CD14-positive monocyte (primary cell): ENCODE measurements at regions not wholly inside any gene's neighbourhood (a gene's known extent, or its start where the extent isn't known, plus 50 kb on each side); places are given as distances from the start of the nearest gene placed in this dataset.

Experiments
- DNase-seq, 3 donors: peaks; one replicate each; pipeline ENCODE4 v3.0.0-alpha.2; 2011 to 2022
- H2AFZ ChIP-seq: 2 replicates; pipeline ENCODE4 v1.6.0; 2012; ENCODE audit warnings: mild to moderate bottlenecking, low read depth, low read length, inconsistent platforms; ENCODE audit not compliant: insufficient read depth, poor library complexity, severe bottlenecking
- H3K27ac ChIP-seq, 2 donors: 1 replicate in 1 of 2; 2 replicates in 1 of 2; pipeline ENCODE4 v1.5.1; 2012 to 2013; ENCODE audit warnings: low read length in 2 of 2, control low read depth in 1 of 2, inconsistent platforms in 1 of 2, low read depth in 1 of 2, mild to moderate bottlenecking in 1 of 2
- H3K27me3 ChIP-seq, 2 donors: one replicate each; pipeline versions ENCODE4 v1.6.0 to v1.6.1; 2011 to 2013; ENCODE audit warnings: low read length in 2 of 2; ENCODE audit not compliant: control insufficient read depth in 2 of 2, insufficient read depth in 2 of 2
- H3K36me3 ChIP-seq, 2 donors: replicated peaks in 1 of 2; 1 replicate in 1 of 2; 2 replicates in 1 of 2; pipeline versions ENCODE4 v1.5.1 to v1.6.1; 2012 to 2013; ENCODE audit warnings: low read length in 2 of 2, control low read depth in 1 of 2, inconsistent platforms in 1 of 2, mild to moderate bottlenecking in 1 of 2; ENCODE audit not compliant: insufficient read depth in 2 of 2, control insufficient read depth in 1 of 2
- H3K4me1 ChIP-seq, 2 donors: 1 replicate in 1 of 2; 2 replicates in 1 of 2; pipeline versions ENCODE4 v1.5.1 to v1.6.1; 2012 to 2013; ENCODE audit warnings: low read length in 2 of 2, control low read depth in 1 of 2, inconsistent platforms in 1 of 2, mild to moderate bottlenecking in 1 of 2, moderate library complexity in 1 of 2; ENCODE audit not compliant: insufficient read depth in 2 of 2, control insufficient read depth in 1 of 2
- H3K4me2 ChIP-seq: replicated peaks from 2 replicates; pipeline ENCODE3; 2012; ENCODE audit warnings: low read length, moderate library complexity, mild to moderate bottlenecking; ENCODE audit not compliant: poor library complexity, severe bottlenecking; ENCODE audit errors: extremely low read depth
- H3K4me3 ChIP-seq, 3 experiments: fragments of 200-600 bp in 1 of 3; sonication (generic) in 1 of 3; replicated peaks in 1 of 3; 1 replicate in 2 of 3; 2 replicates in 1 of 3; pipeline ENCODE4 v1.5.1; 2011 to 2013; ENCODE audit warnings: low read length in 3 of 3, mild to moderate bottlenecking in 3 of 3, control low read depth in 2 of 3, low read depth in 2 of 3, inconsistent platforms in 1 of 3, moderate library complexity in 1 of 3
- H3K79me2 ChIP-seq: 2 replicates; pipeline ENCODE4 v1.6.0; 2012; ENCODE audit warnings: mild to moderate bottlenecking, control low read depth, inconsistent platforms, low read length, moderate library complexity; ENCODE audit not compliant: insufficient read depth
- H3K9ac ChIP-seq: 2 replicates; pipeline ENCODE4 v1.6.0; 2017; ENCODE audit warnings: low read length, mild to moderate bottlenecking; ENCODE audit not compliant: insufficient read depth, poor library complexity, severe bottlenecking
- H3K9me3 ChIP-seq, 2 donors: replicated peaks in 1 of 2; 1 replicate in 1 of 2; 2 replicates in 1 of 2; pipeline versions ENCODE4 v1.5.1 to v1.6.1; 2012 to 2013; ENCODE audit warnings: low read length in 2 of 2, control low read depth in 1 of 2; ENCODE audit not compliant: control insufficient read depth in 1 of 2, insufficient read depth in 1 of 2
- H4K20me1 ChIP-seq: 2 replicates; pipeline ENCODE4 v1.6.0; 2012; ENCODE audit warnings: mild to moderate bottlenecking, low read length, control low read depth, moderate library complexity; ENCODE audit not compliant: insufficient read depth
- H3K27ac Mint-ChIP-seq, 7 donors: one replicate each; pipeline ENCODE4 v1.8.0; 2020; ENCODE audit warnings: mild to moderate bottlenecking in 7 of 7, mixed read lengths in 7 of 7, moderate library complexity in 6 of 7, inconsistent platforms in 2 of 7
- H3K27me3 Mint-ChIP-seq, 3 donors: one replicate each; pipeline ENCODE4 v1.8.0; 2021 to 2022; ENCODE audit warnings: low read depth in 3 of 3, mild to moderate bottlenecking in 3 of 3, mixed read lengths in 3 of 3, moderate library complexity in 3 of 3, inconsistent platforms in 1 of 3
- H3K36me3 Mint-ChIP-seq, 2 donors: one replicate each; pipeline ENCODE4 v1.8.0; 2020; ENCODE audit warnings: mixed read lengths in 2 of 2, inconsistent platforms in 1 of 2, mild to moderate bottlenecking in 1 of 2
- H3K4me1 Mint-ChIP-seq: one replicate; pipeline ENCODE4 v1.8.0; 2020; ENCODE audit warnings: mild to moderate bottlenecking, mixed read lengths
- H3K4me3 Mint-ChIP-seq, 2 donors: one replicate each; pipeline ENCODE4 v1.8.0; 2020; ENCODE audit warnings: mild to moderate bottlenecking in 2 of 2, mixed read lengths in 2 of 2, moderate library complexity in 1 of 2
- H3K9me3 Mint-ChIP-seq, 7 donors: one replicate each; pipeline ENCODE4 v1.8.0; 2020 to 2022; ENCODE audit warnings: mixed read lengths in 7 of 7, mild to moderate bottlenecking in 6 of 7, moderate library complexity in 6 of 7, inconsistent platforms in 2 of 7
- WGBS: methylation state at CpG from one replicate; pipeline ENCODE4 v1.1.5; 2013; ENCODE audit warnings: missing lambda C conversion rate; ENCODE audit not compliant: insufficient coverage; 5-methylcytosine and 5-hydroxymethylcytosine counted together
- intact Hi-C, 2 donors: fragments of 100-400 bp; cut with micrococcal nuclease; formaldehyde crosslinking; loops; one replicate each; pipeline versions ENCODE4 v1.15.0 to v1.15.1; 2023
- TF ChIP-seq, protein P1 (sequence below): fragments of 200-600 bp; IDR thresholded peaks from one replicate; pipeline ENCODE4 v1.8.0; 2022; ENCODE audit warnings: antibody characterized with exemption, mild to moderate bottlenecking

DNA sequence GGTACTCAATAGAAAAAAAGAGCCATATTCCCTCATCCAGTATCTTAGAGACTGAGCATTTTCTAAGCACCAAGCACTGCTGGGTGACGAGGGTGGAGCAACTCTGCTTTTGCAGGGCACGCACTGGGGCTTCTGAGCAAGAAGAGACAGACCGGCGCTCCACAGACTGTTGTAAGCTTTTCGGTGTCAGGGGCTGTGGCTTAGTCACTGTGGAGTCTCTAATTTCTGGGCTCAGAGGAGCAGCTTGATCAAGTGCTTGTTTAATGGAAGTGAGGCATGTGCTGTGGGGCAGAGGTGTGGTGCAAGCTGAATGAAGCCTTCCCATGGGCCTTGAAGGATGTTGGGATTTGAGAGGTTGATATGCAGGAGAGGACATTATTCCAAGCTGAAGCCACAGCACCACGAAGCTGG, 227.1 kb downstream of the MYCN start:
- Mint-ChIP-seq H3K27ac (no peak overlapping the region), H3K4me1 (no peaks in the 10 kb centered on the region), H3K36me3 (no peaks in the 10 kb centered on the region), H3K4me3 (no peak overlapping the region), H3K27me3 (no peaks in the 10 kb centered on the region), H3K9me3 (peaks cover 0 to 7% (median 1%) of the 10 kb centered on the region in 7 donors)
- Histone ChIP-seq H3K27ac (no peak overlapping the region), H4K20me1 (no peaks in the 10 kb centered on the region), H3K4me3 (no peak overlapping the region), H3K79me2 (no peaks in the 10 kb centered on the region), H3K27me3 (no peaks in the 10 kb centered on the region), H3K9me3 (no peaks in the 10 kb centered on the region), H3K36me3 (no peaks in the 10 kb centered on the region), H3K4me1 (no peaks in the 10 kb centered on the region), H3K4me2 (no peak overlapping the region), H2AFZ (no peak overlapping the region), H3K9ac (no peak overlapping the region)
- intact Hi-C loops = no loop called here
- 87% methylated on average over 3 of the region's 6 CpGs for WGBS
- DNase-seq = no peak
- TF ChIP-seq, protein P1, sequence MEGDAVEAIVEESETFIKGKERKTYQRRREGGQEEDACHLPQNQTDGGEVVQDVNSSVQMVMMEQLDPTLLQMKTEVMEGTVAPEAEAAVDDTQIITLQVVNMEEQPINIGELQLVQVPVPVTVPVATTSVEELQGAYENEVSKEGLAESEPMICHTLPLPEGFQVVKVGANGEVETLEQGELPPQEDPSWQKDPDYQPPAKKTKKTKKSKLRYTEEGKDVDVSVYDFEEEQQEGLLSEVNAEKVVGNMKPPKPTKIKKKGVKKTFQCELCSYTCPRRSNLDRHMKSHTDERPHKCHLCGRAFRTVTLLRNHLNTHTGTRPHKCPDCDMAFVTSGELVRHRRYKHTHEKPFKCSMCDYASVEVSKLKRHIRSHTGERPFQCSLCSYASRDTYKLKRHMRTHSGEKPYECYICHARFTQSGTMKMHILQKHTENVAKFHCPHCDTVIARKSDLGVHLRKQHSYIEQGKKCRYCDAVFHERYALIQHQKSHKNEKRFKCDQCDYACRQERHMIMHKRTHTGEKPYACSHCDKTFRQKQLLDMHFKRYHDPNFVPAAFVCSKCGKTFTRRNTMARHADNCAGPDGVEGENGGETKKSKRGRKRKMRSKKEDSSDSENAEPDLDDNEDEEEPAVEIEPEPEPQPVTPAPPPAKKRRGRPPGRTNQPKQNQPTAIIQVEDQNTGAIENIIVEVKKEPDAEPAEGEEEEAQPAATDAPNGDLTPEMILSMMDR = no peak

DNA sequence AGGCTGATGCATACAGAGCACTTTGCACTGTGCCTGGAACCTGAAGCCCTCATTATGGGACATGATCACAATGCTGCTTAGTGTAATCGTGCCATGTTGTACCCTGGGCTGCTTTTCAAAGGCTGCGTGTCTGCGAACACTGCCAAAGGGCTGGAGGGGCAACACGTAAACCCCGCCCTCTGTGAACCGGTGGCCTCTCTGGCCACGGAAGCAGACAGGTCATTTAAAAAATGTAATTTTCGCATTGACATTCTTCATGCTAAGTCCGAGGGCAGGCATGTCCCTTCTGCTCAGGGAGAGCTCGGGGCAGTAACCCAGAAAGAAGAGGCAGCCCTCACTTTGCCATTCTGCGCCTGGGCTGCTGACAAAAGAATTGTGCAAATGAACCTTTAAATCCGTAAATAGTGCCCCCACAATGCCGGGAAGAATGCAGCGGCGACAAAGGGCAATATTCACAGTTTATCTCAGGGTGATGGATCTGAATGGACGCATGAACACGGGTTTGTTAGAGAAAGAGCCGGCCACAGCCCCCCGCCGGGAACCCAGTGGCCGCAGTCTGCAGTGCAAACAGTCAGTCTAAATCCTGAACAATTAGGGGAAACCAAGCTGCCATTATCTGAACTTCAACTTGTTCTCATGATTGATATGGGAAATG, 226.1 kb downstream of the MYCN start:
- H3K79me2 ChIP-seq = no peaks in the 10 kb centered on the region
- TF ChIP-seq, protein P1 = no peak
- Mint-ChIP-seq H3K9me3 (peaks cover 0 to 7% (median 2%) of the 10 kb centered on the region in 7 donors), H3K27ac (no peak overlapping the region), H3K4me1 (no peaks in the 10 kb centered on the region), H3K36me3 (no peaks in the 10 kb centered on the region), H3K27me3 (peaks cover 0 to 1% (median 0%) of the 10 kb centered on the region in 3 donors), H3K4me3 (no peak overlapping the region)
- H3K4me1 ChIP-seq = no peaks in the 10 kb centered on the region
- H3K9ac ChIP-seq = no peak overlapping the region
- no peaks in the 10 kb centered on the region for H3K36me3 ChIP-seq
- WGBS = 85% methylated on average over 18 of the region's 21 CpGs
- no peak overlapping the region for H2AFZ ChIP-seq
- no peaks in the 10 kb centered on the region for H3K9me3 ChIP-seq
- H3K4me3 ChIP-seq = no peak overlapping the region
- intact Hi-C loops = no loop called here
- no peak for DNase-seq
- no peaks in the 10 kb centered on the region for H3K27me3 ChIP-seq
- H3K27ac ChIP-seq = no peak overlapping the region
- H4K20me1 ChIP-seq = no peaks in the 10 kb centered on the region
- no peak overlapping the region for H3K4me2 ChIP-seq
